ELR (cell line): ENCODE measurements at regions not wholly inside any gene's neighbourhood (a gene's known extent, or its start where the extent isn't known, plus 50 kb on each side); places are given as distances from the start of the nearest gene placed in this dataset.

ENCODE experiments used
- DNase-seq: peaks from one replicate; pipeline ENCODE4 v3.0.0-alpha.2; 2015; ENCODE audit warnings: low read depth

DNA sequence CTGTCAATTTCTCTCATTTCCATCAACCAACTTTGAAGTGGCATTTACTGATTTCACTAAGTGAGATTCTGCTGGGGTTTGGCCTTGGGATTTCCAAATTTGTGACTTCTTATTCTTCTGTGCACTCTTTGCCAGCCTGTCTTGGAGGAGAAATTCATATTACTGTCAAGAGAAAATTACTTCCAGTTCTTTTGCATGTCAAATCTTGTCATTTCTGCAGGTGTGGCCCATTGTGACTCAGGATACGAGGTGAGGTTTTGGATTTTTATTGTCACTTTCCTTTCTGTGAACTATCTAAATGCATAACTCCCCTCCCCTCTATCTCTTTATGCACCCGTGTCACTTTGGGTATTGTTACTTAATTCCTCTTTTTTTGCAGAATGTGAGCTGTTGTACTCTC lies 102.6 kb upstream of the GUCY1A1 start:
- no peak for DNase-seq

DNA sequence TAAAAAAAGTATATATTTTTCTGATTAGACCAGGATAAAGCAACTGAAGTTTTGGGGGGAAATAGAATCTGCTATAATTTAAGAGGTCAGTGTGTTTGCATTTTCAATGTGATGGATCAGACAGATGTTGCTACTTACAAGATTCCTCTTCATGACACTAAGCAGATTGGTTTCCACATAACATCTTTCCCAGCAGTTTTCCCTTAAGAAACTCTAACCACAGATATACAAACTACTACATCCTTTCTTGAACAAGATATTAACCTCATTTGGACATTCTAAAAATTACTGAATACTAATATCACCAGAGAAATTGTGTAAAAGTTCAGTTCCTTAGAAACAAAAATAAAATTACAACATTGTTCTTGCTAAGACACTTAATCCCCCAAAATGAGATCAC lies 106.7 kb upstream of the GUCY1A1 start:
- no peak for DNase-seq

DNA sequence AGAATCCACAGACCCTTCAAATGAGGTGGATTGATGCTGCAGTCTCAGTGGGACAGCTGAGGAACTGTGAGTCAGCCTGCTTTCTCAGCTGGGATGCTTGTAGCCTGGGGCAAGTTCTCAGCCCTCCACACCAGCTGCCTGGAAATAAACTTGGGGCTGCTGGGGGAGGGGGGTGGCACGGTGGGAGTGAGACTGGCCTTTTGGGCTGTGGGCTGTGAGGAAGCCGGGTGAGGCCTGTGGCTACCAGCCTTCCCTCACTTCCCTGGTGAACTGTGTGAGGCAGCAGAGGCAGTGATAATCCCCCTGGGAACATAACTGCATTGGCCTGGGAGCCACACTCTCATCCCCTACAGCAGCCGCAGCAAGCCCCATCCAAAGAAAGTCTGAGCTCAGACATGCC lies 114.5 kb upstream of the GUCY1A1 start:
- peak; percentile 67 for DNase-seq

DNA sequence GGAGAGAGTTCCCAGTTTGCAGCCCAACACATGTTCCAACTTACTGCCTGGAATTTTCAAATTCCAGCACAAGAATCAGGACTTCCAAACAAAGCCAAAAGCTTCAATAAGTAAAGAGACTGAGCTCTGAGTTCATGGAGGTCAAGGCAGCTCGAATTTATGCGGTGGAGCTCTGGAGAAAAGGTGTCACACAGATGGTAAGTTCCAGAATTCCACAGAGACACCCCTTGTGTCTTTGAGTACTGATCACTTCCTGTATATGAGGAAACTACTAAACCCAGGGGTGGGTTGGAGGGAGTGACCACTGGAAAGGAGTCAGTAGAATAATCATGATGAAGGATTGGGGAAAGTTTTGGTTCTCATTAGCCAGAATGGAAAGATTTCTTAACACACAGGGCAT lies 118.5 kb upstream of the GUCY1A1 start:
- DNase-seq: no peak

DNA sequence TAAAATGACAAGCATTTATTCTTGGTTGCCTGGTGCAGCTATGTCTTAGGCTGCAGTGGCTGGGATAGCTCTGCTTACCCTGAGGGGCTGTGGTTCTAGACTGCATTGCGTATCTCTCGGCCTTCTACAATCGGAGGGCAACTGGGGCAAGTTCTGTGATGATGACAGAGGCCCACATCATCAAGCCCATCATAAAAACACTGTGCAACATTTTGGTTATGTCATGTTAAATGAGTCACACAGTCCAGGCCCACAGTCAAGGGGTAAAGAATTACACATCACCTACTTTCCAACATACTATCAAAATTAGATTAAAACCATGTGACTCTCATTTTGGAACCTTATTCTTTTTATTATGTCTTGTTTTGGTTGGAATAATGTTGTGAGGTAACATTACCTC lies 120.2 kb upstream of the GUCY1A1 start:
- DNase-seq: peak; percentile 63

DNA sequence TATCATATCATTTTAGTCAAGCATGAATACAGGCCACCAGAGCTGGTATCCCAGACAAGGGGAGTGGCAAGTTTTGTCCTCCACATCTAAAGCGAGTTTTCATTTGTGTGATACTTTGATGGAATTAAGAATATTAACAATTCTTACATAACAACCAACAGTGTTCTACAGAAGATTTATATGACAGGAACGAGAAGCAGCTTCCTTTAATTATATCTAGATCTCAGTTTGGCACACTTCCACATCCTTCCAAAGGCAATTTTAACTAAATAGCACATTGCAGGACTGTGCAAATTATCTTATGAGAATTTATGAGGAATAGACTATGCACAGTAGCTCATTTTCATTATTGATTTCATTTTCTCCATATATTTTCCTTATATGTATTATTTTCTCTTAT lies 121.2 kb upstream of the GUCY1A1 start:
- no peak for DNase-seq

DNA sequence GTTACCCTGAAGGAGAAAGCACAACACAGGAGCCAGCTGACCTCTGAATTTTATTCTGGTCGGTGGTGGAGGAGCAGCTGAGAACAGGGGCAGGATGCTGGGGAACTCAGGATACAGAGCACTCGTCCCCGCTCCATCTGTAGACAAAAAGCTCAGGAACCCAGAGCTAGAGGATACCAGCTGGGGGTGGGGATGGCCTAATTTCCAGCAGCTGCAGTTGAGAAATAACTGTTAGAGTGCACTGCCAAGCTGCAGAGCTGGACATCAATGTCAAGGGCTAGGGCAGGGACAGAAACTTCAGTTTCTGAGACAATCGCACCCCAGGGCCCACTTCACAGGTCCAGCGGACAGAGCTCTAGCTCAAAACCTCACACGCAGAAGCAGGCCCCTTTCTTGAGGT lies 122.1 kb upstream of the GUCY1A1 start:
- DNase-seq: no peak

DNA sequence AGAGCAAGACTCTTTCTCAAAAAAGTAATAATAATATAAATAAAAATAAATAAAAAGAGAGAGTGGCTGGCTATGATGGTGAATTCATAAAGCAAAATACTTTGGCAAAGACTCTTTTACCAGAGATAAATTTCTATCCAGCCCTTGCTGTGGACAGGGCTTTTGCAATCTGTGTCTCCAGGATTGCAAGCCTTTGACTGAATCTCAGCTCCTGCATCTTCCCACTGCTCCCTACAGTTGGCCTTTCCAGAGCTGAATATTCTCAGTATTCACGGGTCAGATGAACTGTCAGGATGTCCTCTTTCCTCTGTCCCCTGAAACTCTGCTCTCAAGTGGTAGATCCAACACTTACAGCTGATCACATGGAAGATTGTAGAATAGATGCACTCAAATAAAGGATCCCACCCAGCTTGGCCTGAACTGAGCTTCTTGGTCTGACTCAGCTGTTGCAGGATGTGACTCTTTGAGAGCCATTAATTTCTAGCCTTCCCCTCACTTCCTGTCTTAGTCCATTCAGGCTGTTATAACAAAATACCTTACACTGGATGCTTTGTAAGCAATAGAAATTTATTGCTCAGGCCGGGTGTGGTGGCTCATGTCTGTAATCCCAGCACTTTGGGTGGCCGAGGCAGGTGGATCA lies 123.4 kb upstream of the GUCY1A1 start:
- DNase-seq: peak; percentile 79

DNA sequence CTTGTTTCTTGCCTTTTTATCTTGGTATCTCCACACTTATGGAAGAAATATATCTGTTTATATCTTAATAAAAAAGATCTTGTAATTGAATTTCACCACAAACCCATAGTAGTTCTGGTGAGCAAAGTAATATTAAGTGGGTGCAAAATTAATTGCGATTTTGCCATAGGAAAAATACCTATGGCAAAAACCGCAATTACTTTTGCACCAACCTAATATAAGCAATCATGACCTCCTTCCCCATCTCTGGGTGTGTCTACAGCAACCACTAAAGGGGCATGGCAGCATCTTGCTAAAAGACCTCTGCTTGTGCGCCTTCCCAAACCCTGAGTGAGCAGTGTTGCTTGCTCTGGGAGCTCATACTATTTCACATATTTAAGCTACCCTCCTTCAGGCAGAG lies 124.2 kb upstream of the GUCY1A1 start:
- DNase-seq: no peak

DNA sequence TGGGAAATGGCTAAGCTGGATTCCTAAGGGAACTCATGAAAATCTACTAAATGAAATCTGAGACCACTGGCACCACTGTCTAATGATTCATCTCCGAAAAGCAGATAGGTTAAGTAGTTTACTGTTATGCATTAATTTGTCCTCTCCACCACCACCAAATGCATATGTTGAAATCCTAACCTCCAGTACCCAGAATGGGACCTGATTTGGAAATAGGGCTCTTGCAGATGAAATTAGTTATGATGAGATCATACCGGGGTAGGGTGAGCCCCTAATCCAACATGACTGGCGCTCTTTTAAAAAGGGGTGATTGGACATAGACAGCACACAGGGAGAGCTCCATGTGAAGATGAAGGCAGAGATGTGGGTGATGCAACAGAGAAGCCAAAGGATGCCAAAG lies 124.9 kb upstream of the GUCY1A1 start:
- DNase-seq: no peak

DNA sequence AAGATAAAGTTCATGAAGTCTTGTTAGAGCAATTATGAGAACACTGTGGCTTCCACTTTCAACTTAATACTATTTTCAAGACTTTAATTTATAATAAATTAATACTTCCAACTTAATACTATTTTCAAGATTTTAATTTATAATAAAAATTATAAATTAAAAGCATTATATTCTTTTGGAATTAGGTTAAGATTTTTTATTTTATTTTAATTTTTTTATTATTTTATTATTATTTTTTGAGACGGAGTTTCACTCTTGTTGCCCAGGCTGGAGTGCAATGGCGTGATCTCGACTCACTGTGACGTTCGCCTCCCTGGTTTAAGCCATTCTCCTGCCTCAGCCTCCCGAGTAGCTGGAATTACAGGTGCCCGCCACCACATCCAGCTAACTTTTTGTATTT lies 126.0 kb upstream of the GUCY1A1 start:
- no peak for DNase-seq

DNA sequence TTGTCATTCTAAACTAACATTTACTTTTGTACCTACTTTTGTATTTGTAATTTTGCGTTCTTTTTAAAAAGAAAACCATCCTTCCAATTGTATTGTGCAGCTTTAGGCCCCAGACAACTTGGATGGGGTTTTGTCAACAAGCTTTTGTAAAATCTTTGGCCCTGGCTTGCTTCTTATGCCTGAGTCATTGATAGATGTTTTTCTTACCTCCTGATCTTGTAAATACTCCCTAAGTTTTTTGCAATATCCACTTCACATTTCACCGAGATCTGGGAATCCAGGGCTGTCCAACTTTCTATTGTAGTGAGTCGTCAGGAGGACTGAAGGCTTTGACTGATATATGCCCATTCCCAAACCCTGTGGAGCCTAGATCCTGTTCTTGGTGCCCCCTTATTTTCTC lies 126.9 kb upstream of the GUCY1A1 start:
- no peak for DNase-seq

DNA sequence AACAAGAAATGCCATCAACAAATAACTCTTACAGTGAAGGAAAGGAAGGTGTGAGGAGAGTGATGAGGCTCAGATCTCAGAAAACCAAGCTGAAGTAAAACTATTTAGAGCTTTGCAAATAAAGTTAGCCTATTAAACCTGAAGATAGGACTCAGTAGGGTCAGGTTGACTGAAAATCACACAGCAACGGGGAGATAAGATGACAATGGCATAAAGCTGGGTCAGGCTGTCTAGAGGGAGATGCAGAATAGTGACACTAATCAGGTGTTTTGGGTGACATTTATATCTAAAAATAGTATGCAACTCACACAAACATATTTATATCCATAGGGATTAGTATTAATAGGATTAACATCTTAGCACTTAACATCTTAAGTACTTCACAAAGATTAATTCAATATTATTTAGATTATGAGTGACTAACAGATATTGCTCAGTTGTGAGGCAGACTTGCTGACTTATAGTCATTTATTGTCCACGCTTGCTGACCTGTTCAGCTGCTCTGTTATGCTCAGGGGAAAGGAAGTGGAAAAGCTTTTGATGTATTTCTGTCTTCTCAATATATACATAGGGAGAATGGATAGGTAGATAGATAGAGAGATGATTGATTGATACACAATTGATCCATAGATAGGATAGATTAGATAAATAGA lies 130.7 kb upstream of the GUCY1A1 start:
- DNase-seq: no peak

DNA sequence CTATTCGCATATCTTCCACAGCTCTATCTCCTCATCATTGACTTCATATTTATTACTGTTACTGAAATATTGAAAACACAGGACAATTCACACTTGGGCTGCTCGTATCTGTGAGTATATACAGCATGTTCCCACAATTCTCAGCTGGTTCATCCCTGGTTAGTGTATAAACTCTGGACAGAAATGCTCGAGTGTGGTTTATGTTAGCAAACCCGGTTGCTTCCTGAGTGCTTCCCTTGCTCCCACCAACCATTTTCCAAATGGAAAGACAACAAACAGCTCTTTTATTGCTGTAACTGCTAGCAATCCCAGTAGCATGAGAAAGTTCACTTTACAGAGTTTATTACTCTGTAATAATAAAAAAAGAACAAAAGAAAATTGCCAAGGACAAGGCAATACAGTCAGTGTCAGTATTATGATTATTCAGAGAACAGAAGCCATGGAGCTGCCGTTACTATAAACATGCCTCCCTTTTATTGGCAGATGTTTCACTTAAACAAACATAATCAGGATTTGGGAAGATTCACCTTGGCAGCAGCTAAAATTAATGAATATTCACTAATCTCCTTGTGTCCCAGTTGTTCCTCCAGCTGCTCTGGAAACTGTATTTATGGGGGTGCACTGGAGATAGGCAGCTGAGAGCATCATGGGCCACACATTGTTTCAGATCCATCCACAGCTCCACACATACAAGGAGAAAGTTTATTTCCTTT lies 134.1 kb upstream of the GUCY1A1 start:
- DNase-seq: no peak

DNA sequence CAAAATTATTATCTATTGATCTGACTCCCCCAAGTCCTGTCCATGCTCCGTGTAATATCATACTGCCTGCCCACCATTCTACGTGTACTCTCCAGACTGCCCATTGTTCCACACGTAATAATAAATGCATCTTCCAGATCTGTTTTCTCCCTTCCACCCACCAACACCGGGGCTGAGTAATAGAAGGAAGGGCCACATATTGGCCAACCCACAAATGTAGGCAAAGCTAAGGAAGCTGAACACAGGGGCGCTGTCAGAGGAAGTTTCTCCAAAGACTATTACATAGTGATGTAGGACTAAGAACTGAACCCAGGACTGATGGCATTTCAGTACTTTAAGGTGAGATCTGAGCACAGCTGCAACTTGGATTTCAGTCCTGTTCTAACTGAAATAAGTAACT lies 135.8 kb upstream of the GUCY1A1 start:
- no peak for DNase-seq

DNA sequence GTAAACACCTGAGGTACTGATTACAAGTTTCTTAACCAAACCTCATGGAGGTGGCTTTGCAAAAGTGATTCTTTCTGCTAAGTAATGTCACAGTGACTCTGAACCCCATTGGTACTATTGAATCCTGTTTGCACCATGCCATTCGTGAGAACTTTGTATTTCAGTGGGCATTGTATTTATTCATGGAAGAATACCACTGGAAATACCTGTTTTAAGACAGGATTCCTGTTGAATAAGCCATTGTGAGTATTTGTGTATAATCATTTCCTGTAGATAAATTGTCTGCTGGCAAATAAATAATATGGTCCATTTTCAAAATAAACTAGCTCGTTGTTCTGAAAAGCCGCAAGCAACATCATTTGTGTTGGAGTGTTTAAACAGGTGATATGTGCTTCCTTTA lies 136.4 kb upstream of the GUCY1A1 start:
- DNase-seq: no peak

DNA sequence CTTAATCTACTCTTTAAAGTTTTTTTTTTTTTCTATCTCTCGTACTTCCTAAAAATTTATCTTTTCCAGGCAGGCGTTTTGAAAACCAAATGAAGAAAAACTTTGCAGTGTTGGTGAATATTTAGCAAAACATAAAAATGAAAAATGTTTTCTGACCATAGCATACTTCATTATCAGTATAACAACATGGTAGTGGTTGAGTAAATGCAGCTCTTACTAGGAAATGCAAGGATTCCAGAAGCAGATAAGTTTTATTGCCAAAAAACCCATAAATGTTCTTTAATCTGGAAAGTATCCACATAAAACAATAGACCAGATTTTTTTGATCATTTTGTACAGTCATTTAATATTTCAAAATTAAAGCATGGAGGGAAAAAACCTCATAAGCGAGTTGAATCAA lies 136.9 kb upstream of the GUCY1A1 start:
- DNase-seq: no peak

DNA sequence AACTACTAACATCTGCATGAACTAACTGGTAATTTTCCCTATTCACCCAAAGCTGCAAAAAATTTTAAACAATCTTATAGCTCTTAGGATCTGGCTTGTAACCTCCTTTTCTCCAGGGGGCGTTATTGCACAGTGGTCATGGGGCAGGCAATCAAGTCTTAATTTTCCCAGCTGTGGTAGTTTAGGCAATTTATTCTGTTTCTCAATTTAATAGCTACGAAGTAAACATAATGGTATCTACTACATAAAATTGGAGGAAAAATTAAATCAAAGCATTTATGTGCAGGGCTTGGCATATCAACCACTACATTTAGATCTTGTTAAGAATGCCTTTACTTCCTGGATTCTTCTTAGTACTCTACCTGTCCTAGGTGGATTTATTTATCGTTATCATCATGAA lies 137.4 kb upstream of the GUCY1A1 start:
- DNase-seq: peak; percentile 32

DNA sequence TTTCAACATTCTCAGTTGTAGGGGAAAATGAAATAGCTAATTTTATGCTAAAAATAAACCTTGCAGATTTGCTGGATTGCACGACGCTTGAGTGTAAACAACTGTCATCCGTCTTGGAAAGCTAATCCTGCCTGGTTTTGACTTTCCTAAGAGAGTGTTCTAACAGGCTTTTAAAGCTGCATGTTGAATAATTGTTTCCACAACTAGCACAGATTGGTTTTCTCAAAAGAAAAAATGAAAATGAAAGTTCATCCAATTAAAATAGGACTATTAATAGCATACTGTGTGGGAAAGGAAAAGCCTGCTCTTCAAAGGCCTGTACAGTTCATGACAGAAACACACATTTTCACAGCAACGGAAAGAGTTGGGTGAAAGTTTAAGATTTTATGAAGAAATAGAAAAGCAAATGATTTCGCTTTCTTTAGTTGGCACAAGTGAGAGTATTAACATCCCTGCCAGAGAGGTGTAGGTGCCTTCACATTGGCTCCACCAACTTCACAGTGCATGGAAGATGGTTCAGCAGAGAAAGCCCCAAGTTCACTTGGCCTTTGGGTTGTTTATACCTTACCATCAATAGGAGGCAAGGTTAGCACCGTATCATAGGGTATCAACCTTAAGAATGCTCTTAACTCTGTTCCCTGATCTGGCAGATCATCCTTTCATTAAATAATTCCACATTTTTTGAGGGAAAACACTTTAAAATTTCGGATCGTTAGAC lies 140.0 kb upstream of the GUCY1A1 start:
- no peak for DNase-seq

DNA sequence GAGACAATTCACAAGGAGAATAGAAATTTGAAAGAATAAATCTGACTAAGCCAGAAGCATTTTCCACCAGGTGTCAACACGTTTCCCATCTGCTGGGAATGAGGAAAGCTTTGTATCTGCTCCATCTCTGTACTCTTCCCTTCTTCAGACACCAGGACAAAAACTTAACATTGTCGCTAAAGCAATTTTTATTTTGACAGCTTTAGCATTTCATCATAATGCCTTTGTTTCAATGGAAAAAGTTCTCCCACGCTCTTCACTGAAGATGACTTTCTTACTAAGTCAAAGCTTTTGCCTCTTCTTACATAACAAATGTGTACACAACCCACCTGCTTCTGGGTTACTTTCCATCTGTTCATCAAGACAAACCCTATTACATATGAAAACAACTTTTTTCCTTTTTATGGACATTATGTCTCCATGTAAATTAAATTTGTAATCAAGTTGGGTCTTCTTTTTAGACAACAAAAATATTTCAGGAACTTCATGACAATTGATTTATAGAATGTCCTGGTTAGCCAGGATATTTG lies 141.7 kb upstream of the GUCY1A1 start:
- DNase-seq: no peak

DNA sequence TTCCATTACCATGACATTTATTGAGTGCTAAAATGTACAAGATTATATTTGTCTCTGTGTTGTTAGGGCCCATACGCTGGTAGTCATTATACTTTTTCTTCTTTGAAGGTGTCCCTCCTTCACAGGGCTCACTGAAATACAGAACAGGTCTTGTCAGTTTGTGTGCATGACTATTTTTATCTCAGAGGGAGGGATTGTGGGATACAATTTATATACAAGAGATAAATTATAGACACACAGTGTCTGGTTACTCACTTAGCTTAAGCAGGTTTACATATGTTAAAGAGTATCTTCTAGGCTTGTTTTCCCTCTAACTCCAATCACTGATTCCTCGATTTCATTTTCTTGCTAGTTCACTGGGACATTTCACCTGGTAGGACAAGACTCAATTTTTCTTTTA lies 143.3 kb upstream of the GUCY1A1 start:
- no peak for DNase-seq

DNA sequence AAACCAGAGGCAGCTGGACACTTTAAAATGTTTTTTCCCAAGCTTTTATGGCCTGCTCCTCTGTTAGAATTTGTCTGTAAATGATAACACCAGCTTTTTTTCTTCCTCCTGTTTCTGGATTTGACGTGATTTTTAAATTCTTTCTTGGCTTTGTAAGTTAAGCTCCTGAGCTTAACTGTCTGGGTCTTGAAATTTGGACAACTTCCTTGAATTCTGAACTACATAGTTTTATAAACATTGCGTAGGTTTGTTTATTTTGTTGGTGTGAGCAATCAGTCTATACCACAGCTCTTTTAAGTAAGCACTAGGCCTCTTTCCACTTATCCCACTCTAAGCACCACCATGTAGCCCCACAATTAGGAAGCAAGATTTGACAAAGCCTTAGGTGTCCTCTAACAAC lies 144.4 kb upstream of the GUCY1A1 start:
- peak; percentile 19 for DNase-seq

DNA sequence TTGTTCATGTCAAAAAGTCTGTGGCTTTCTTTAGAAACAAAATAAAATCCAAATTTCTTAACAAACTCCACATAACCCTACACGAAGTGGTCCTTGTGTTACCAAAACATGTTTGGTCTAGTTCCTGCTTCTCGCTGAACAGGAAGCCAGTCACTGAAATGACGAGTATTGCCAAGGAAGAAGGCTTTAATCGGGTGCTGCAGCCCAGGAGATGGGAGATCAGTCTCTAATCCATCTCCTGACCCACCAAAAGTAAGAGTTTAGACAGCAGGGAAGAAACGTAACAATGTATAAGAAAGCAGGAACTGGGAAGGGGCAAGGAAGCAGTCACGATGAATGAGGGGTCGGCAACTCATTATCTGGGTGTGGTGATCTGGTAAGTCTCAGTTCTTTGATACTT lies 144.6 kb upstream of the MAP9 start:
- DNase-seq: no peak
